H4 (cell line): ENCODE measurements at regions not wholly inside any gene's neighbourhood (a gene's known extent, or its start where the extent isn't known, plus 50 kb on each side); places are given as distances from the start of the nearest gene placed in this dataset.

Experiments
- DNase-seq: peaks from one replicate; pipeline ENCODE4 v3.0.0-alpha.2; 2015; ENCODE audit warnings: low spot score

- no peak for DNase-seq
Observed at GRCh38 chr11:97279341-97279740, 889.5 kb downstream of the JRKL start.

- DNase-seq: no peak
Observed at GRCh38 chr11:97280347-97280746, 890.5 kb downstream of the JRKL start.

- DNase-seq: no peak
Observed at GRCh38 chr11:97289823-97290222, 900.0 kb downstream of the JRKL start.

GRCh38 chr11:97290464-97291041 lies 900.7 kb downstream of the JRKL start:
- DNase-seq: peak; percentile 50

- no peak for DNase-seq
Observed at GRCh38 chr11:97296301-97296700, 906.5 kb downstream of the JRKL start.

- DNase-seq: no peak
Observed at GRCh38 chr11:97309291-97309690, 919.5 kb downstream of the JRKL start.

GRCh38 chr11:97325693-97326092 lies 935.9 kb downstream of the JRKL start:
- DNase-seq: no peak

- DNase-seq: no peak
Observed at GRCh38 chr11:97332271-97332670, 942.5 kb downstream of the JRKL start.

GRCh38 chr11:97336064-97336463 lies 946.3 kb downstream of the JRKL start:
- DNase-seq: no peak

- no peak for DNase-seq
Observed at GRCh38 chr11:97345032-97345431, 955.2 kb downstream of the JRKL start.

GRCh38 chr11:97349201-97349600 lies 959.4 kb downstream of the JRKL start:
- no peak for DNase-seq

- DNase-seq: no peak
Observed at GRCh38 chr11:97351939-97352338, 962.1 kb downstream of the JRKL start.

- DNase-seq: no peak
Observed at GRCh38 chr11:97354026-97354425, 964.2 kb downstream of the JRKL start.

GRCh38 chr11:97354576-97354975 lies 964.8 kb downstream of the JRKL start:
- no peak for DNase-seq

GRCh38 chr11:97355230-97355629 lies 965.4 kb downstream of the JRKL start:
- no peak for DNase-seq

GRCh38 chr11:97356144-97356543 lies 966.3 kb downstream of the JRKL start:
- no peak for DNase-seq

GRCh38 chr11:97359016-97359415 lies 969.2 kb downstream of the JRKL start:
- DNase-seq: no peak

- DNase-seq: no peak
Observed at GRCh38 chr11:97361812-97362378, 972.1 kb downstream of the JRKL start.

GRCh38 chr11:97363331-97363730 lies 973.5 kb downstream of the JRKL start:
- no peak for DNase-seq

GRCh38 chr11:97364047-97364446 lies 974.2 kb downstream of the JRKL start:
- no peak for DNase-seq

GRCh38 chr11:97367406-97368083 lies 977.7 kb downstream of the JRKL start:
- DNase-seq: no peak

GRCh38 chr11:97389270-97389669 lies 999.5 kb downstream of the JRKL start:
- no peak for DNase-seq

- DNase-seq: no peak
Observed at GRCh38 chr11:97398246-97398645, 1008.4 kb downstream of the JRKL start.

GRCh38 chr11:97409141-97409540 lies 1019.3 kb downstream of the JRKL start:
- no peak for DNase-seq
